HL-60 (cell line): ENCODE measurements at regions not wholly inside any gene's neighbourhood (a gene's known extent, or its start where the extent isn't known, plus 50 kb on each side); places are given as distances from the start of the nearest gene placed in this dataset.

ENCODE experiments used
- DNase-seq, 2 experiments: peaks; one replicate each; pipeline ENCODE4 v3.0.0-alpha.2; 2010 to 2020; ENCODE audit warnings: low read depth in 1 of 2, low spot score in 1 of 2
- H3K27ac ChIP-seq: fragments of 250-450 bp; sonication (Bioruptor Pico); replicated peaks from 2 replicates; pipeline ENCODE4 v1.5.1; 2020; ENCODE audit warnings: mild to moderate bottlenecking, moderate library complexity
- H3K27me3 ChIP-seq: fragments of 250-450 bp; sonication (Bioruptor Pico); 2 replicates; pipeline ENCODE4 v1.5.1; 2021; ENCODE audit warnings: mild to moderate bottlenecking, moderate library complexity; ENCODE audit not compliant: insufficient read depth, poor library complexity, severe bottlenecking
- H3K4me3 ChIP-seq: replicated peaks from 2 replicates; pipeline ENCODE4 v1.5.1; 2011; ENCODE audit warnings: mild to moderate bottlenecking, control low read depth, low read length; ENCODE audit not compliant: insufficient read depth
- CTCF ChIP-seq: IDR thresholded peaks from one replicate; pipeline ENCODE4 v1.5.1; 2011; ENCODE audit warnings: low read length, control low read depth, inconsistent platforms; ENCODE audit not compliant: insufficient read depth
- GABPA ChIP-seq: IDR thresholded peaks from 2 replicates; pipeline ENCODE4 v1.6.1; 2012; ENCODE audit warnings: low read depth
- POLR2AphosphoS5 ChIP-seq: IDR thresholded peaks from 2 replicates; pipeline ENCODE4 v1.6.1; 2012; ENCODE audit warnings: low read depth
- REST ChIP-seq: IDR thresholded peaks from 2 replicates; pipeline ENCODE4 v1.6.1; 2012; ENCODE audit warnings: low read depth; ENCODE audit not compliant: insufficient replicate concordance
- SPI1 ChIP-seq: IDR thresholded peaks from 2 replicates; pipeline ENCODE4 v1.6.1; 2012; ENCODE audit warnings: low read depth, mild to moderate bottlenecking, borderline replicate concordance

- Histone ChIP-seq H3K27me3 (no peaks in the 10 kb centered on the region), H3K27ac (no peak overlapping the region), H3K4me3 (no peak overlapping the region)
- no peak for TF ChIP-seq CTCF
- no peak for TF ChIP-seq POLR2AphosphoS5
- no peak for TF ChIP-seq REST
- no peak for DNase-seq
Measured at GRCh38 chr22:27466229-27466628, 335.3 kb downstream of the MN1 start.

- no peak overlapping the region for H3K4me3 ChIP-seq
- DNase-seq, result no peak
- no peak overlapping the region for H3K27ac ChIP-seq
- TF ChIP-seq POLR2AphosphoS5 (no peak), CTCF (no peak), GABPA (no peak), REST (no peak), SPI1 (no peak)
- no peaks in the 10 kb centered on the region for H3K27me3 ChIP-seq
Measured at GRCh38 chr22:27466778-27467438, 334.6 kb downstream of the MN1 start.

GRCh38 chr22:27467711-27468110, 333.8 kb downstream of the MN1 start:
- TF ChIP-seq SPI1 (no peak), GABPA (no peak), REST (no peak), CTCF (no peak), POLR2AphosphoS5 (no peak)
- no peak overlapping the region for H3K27ac ChIP-seq
- no peaks in the 10 kb centered on the region for H3K27me3 ChIP-seq
- no peak overlapping the region for H3K4me3 ChIP-seq
- DNase-seq, result no peak
